Ascending aorta (tissue), 2 donors: ENCODE measurements at regions not wholly inside any gene's neighbourhood (a gene's known extent, or its start where the extent isn't known, plus 50 kb on each side); places are given as distances from the start of the nearest gene placed in this dataset.

Experiments used
- DNase-seq, 2 donors: peaks; one replicate each; pipeline ENCODE4 v3.0.0-alpha.2; 2019; ENCODE audit warnings: low spot score in 2 of 2
- H3K27ac ChIP-seq, 2 donors: fragments of 200-600 bp; sonication (generic); one replicate each; pipeline ENCODE4 v1.5.1; 2016 to 2017; ENCODE audit warnings: mild to moderate bottlenecking in 1 of 2
- H3K27me3 ChIP-seq: fragments of 200-600 bp; sonication (generic); one replicate; pipeline ENCODE4 v1.5.1; 2017
- H3K36me3 ChIP-seq, 2 donors: fragments of 200-600 bp; sonication (generic); one replicate each; pipeline ENCODE4 v1.5.1; 2016
- H3K4me1 ChIP-seq, 2 donors: fragments of 200-600 bp; sonication (generic); one replicate each; pipeline ENCODE4 v1.5.1; 2016 to 2017; ENCODE audit warnings: mild to moderate bottlenecking in 1 of 2
- H3K4me3 ChIP-seq, 2 donors: fragments of 200-600 bp; sonication (generic); one replicate each; pipeline ENCODE4 v1.5.1; 2016 to 2017; ENCODE audit warnings: mild to moderate bottlenecking in 1 of 2
- H3K9me3 ChIP-seq, 2 donors: fragments of 200-600 bp; sonication (generic); one replicate each; pipeline ENCODE4 v1.5.1; 2016
- CTCF ChIP-seq, 3 experiments: fragments of 200-600 bp in 2 of 3; fragments of 450-650 bp in 1 of 3; sonication (generic) in 2 of 3; IDR thresholded peaks; one replicate each; pipeline ENCODE4 v1.5.1; 2016 to 2019; ENCODE audit warnings: antibody characterized with exemption in 3 of 3, mild to moderate bottlenecking in 1 of 3, moderate library complexity in 1 of 3
- intact Hi-C: fragments of 100-400 bp; cut with DNase I; formaldehyde crosslinking; loops from one replicate; pipeline ENCODE4 v1.15.1; 2023

- intact Hi-C loops, result no loop called here
- DNase-seq, result no peak
- Histone ChIP-seq H3K27me3 (peaks cover 3% of the 10 kb centered on the region), H3K27ac (no peak overlapping the region), H3K4me3 (peak overlapping the region in 1 of 2 donors; percentile 54), H3K9me3 (no peaks in the 10 kb centered on the region), H3K36me3 (no peaks in the 10 kb centered on the region), H3K4me1 (no peaks in the 10 kb centered on the region)
- no peak for TF ChIP-seq CTCF (IDR thresholded peaks at IDR 0.05)
Observed at GRCh38 chr1:217088521-217089284, 365.5 kb upstream of the ESRRG start.

- Histone ChIP-seq H3K4me1 (no peaks in the 10 kb centered on the region), H3K4me3 (no peak overlapping the region), H3K36me3 (no peaks in the 10 kb centered on the region), H3K9me3 (no peaks in the 10 kb centered on the region), H3K27me3 (peaks cover 3% of the 10 kb centered on the region), H3K27ac (no peak overlapping the region)
- DNase-seq, result no peak
- intact Hi-C loops, result no loop called here
- no peak for TF ChIP-seq CTCF (IDR thresholded peaks at IDR 0.05)
Observed at GRCh38 chr1:217088011-217088410, 364.8 kb upstream of the ESRRG start.

- H3K4me1 ChIP-seq, result no peaks in the 10 kb centered on the region
- TF ChIP-seq CTCF (IDR thresholded peaks at IDR 0.05), result no peak
- DNase-seq, result no peak
- intact Hi-C loops, result no loop called here
- no peak overlapping the region for H3K27ac ChIP-seq
- no peaks in the 10 kb centered on the region for H3K27me3 ChIP-seq
- H3K9me3 ChIP-seq, result no peaks in the 10 kb centered on the region
- no peaks in the 10 kb centered on the region for H3K36me3 ChIP-seq
- no peak overlapping the region for H3K4me3 ChIP-seq
Observed at GRCh38 chr1:217079584-217079983, 356.4 kb upstream of the ESRRG start.

- Histone ChIP-seq H3K36me3 (no peaks in the 10 kb centered on the region), H3K27me3 (no peaks in the 10 kb centered on the region), H3K4me3 (no peak overlapping the region), H3K4me1 (no peaks in the 10 kb centered on the region), H3K27ac (no peak overlapping the region), H3K9me3 (no peaks in the 10 kb centered on the region)
- intact Hi-C loops, result no loop called here
- no peak for TF ChIP-seq CTCF (IDR thresholded peaks at IDR 0.05)
- DNase-seq, result no peak
Observed at GRCh38 chr1:217078959-217079358, 355.7 kb upstream of the ESRRG start.

- TF ChIP-seq CTCF (IDR thresholded peaks at IDR 0.05), result no peak
- Histone ChIP-seq H3K9me3 (no peaks in the 10 kb centered on the region), H3K36me3 (no peaks in the 10 kb centered on the region), H3K4me3 (no peak overlapping the region), H3K4me1 (no peaks in the 10 kb centered on the region), H3K27me3 (no peaks in the 10 kb centered on the region), H3K27ac (no peak overlapping the region)
- intact Hi-C loops, result no loop called here
- no peak for DNase-seq
Observed at GRCh38 chr1:217078078-217078690, 355.0 kb upstream of the ESRRG start.
